ENCODE measurements at regions not wholly inside any gene's neighbourhood (a gene's known extent, or its start where the extent isn't known, plus 50 kb on each side); places are given as distances from the start of the nearest gene placed in this dataset.

DNA sequence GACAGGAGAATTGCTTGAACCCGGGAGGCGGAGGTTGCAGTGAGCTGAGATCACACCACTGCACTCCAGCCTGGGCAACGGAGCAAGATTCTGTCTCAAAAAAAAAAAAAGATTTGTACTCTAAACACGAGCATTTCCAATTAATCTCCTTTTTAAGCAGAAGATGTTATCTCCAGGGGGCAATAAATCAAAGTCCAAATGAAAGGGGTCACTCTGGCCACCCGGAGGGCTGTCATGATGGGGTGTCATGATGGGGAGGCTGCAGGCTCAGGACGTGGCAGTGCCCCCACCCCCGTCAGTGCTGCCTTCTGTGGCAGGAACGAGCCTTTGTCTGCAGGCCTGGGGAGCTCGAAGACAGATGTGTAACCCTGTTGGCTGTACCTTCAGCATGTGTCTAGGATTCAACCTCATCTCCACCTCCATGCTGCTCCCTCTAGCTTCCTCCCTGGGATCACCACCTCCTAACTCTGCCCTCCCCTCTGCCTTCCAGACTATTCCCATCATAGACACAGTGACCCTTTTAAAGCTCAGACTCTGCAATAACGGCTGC lies 76.9 kb upstream of the YWHAQ start:
- Histone ChIP-seq H3K4me3 (no peak overlapping the region), H3K9me3 (no peaks in the 10 kb centered on the region), H3K27me3 (no peaks in the 10 kb centered on the region), H3K27ac (no peak overlapping the region), H3K4me1 (no peaks in the 10 kb centered on the region), H3K36me3 (no peaks in the 10 kb centered on the region)
- DNase-seq: no peak
- intact Hi-C loops (cut with DNase I; ENCODE audit: low total_unique reads): no loop called here
- TF ChIP-seq CTCF (IDR thresholded peaks at IDR 0.05) (no peak), POLR2A (IDR thresholded peaks at IDR 0.05) (no peak)

DNA sequence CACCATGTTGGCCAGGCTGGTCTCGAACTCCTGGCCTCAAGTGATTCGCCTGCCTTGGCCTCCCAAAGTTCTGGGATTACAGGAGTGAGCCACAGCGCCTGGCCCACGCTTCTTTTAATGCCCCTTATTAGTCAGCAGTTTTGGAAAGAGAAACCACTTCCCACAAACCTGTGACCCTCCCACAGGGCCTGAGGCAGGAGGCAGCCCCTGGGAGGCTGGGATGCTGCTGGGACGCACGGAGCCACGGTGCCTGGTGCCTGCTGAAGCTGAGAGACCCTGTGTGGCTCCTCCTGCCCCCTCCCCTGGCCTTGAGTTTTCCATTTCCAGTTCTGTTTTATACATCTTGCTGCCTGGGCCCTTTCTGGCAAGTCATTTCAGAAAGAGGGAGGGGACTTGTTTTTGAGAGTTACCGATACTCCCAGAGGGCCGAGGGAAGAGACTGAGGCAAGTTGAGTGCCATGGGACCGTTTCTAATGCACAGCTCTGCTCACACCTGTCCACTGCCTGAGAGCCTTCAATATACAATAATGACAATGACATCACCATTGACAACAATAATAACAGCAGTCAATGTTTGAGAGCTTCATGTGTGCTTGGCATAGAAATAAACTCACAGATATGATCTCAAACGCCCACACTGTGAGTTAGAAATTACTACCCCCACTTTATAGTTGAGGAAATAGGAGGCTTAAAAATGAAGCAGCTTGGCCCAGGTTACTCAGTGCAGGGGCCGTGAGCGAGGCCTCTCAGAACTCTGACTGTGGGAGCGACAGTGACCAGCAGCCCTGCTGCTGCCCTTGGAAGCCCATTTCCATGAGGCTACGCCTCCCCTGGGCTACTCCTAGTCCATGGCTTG lies 78.1 kb upstream of the YWHAQ start:
- DNase-seq: no peak
- Histone ChIP-seq H3K9me3 (no peaks in the 10 kb centered on the region), H3K4me3 (no peak overlapping the region), H3K36me3 (no peaks in the 10 kb centered on the region), H3K4me1 (no peaks in the 10 kb centered on the region), H3K27ac (no peak overlapping the region), H3K27me3 (no peaks in the 10 kb centered on the region)
- no peak for TF ChIP-seq CTCF (IDR thresholded peaks at IDR 0.05)
- no peak for TF ChIP-seq POLR2A (IDR thresholded peaks at IDR 0.05)
- intact Hi-C loops (cut with DNase I; ENCODE audit: low total_unique reads): no loop called here

DNA sequence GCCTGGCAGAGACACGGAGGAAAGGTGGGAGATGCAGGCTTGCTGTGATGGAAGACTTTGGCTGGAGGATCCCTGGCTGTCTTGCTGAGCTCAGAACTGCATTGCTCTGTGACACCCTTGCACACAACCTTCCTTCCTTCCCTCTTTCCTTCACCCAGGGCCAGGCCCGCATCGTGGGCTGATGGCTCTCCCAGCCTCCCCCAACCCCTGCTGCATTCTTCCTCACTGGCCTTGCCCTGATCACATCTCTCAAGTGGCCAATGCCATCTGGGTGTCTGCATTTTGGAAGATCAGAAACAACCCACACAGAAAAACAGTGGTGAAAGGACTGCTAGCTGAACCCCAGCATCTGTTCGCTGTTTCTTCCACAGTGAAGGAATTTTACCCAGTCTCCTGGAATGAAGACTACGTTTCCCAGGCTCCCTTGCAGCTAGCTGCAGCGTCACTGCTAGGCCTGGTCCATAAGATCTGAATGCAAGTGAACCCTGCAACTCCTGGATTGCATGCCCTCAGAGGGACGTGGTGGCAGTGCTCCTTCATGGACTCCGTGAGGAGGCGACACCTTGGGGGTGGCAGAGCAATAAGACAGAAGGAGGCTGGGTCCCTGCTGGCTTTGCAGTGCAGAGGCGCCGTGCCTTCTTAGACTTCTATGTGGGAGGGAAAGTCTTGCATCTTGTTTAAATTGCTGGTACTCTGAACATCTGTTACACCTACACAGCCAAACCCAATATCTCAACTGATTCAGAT lies 78.9 kb upstream of the YWHAQ start:
- Histone ChIP-seq H3K27me3 (no peaks in the 10 kb centered on the region), H3K9me3 (no peaks in the 10 kb centered on the region), H3K27ac (no peak overlapping the region), H3K4me3 (no peak overlapping the region), H3K4me1 (no peaks in the 10 kb centered on the region), H3K36me3 (no peaks in the 10 kb centered on the region)
- DNase-seq: no peak
- no peak for TF ChIP-seq POLR2A (IDR thresholded peaks at IDR 0.05)
- TF ChIP-seq CTCF (IDR thresholded peaks at IDR 0.05): no peak
- intact Hi-C loops (cut with DNase I; ENCODE audit: low total_unique reads): no loop called here

DNA sequence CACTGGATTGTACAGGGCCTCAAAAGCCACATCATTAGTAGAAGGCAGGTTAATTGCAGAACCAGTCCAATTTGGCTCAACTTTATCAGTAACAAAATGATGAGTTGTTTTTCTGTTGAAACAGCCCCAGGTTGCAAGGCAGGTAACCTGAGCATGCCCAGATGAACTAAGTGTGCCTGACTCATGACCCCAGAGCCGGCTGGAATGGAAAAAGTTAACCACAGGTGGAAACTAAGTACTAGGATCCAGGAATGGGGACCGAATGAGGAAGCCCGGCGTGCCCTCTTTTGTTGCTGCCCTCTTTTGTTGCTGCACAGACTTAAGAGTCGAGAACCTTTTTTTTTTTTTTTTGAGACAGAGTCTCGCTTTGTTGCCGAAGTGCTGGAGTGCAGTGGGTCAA lies 79.5 kb upstream of the YWHAQ start:
- Histone ChIP-seq H3K4me3 (no peak overlapping the region), H3K9me3 (no peaks in the 10 kb centered on the region), H3K36me3 (no peaks in the 10 kb centered on the region), H3K4me1 (no peaks in the 10 kb centered on the region), H3K27me3 (no peaks in the 10 kb centered on the region), H3K27ac (no peak overlapping the region)
- TF ChIP-seq POLR2A (IDR thresholded peaks at IDR 0.05) (no peak), CTCF (IDR thresholded peaks at IDR 0.05) (no peak)
- intact Hi-C loops (cut with DNase I; ENCODE audit: low total_unique reads): no loop called here
- DNase-seq: no peak

GRCh38 chr2:9712263-9712662 lies 81.5 kb upstream of the YWHAQ start:
- no peaks in the 10 kb centered on the region for H3K36me3 ChIP-seq
- intact Hi-C loops (cut with DNase I; ENCODE audit: low total_unique reads): no loop called here
- no peaks in the 10 kb centered on the region for H3K9me3 ChIP-seq
- no peak overlapping the region for H3K4me3 ChIP-seq
- TF ChIP-seq CTCF (IDR thresholded peaks at IDR 0.05): no peak
- TF ChIP-seq POLR2A (IDR thresholded peaks at IDR 0.05): no peak
- no peak overlapping the region for H3K27ac ChIP-seq
- no peaks in the 10 kb centered on the region for H3K4me1 ChIP-seq
- no peaks in the 10 kb centered on the region for H3K27me3 ChIP-seq
- no peak for DNase-seq
